ENCODE measurements at regions not wholly inside any gene's neighbourhood (a gene's known extent, or its start where the extent isn't known, plus 50 kb on each side); places are given as distances from the start of the nearest gene placed in this dataset.

GRCh38 chr6:21447987-21448386 is 145.6 kb upstream of the SOX4 start:
- ATAC-seq (ENCODE audit: insufficient read depth, low FRiP score) = no peak
- H3K27me3 ChIP-seq (ENCODE audit: control insufficient read depth in 3 of 3, insufficient read depth in 3 of 3, low read length in 2 of 3) = no peaks in the 10 kb centered on the region
- WGBS, 2 donors = 87 to 93% methylated on average over 5 of the region's 5 CpGs
- no peak for DNase-seq
- no peak overlapping the region for H3K27ac ChIP-seq (ENCODE audit: low read depth in 1 of 2, low read length in 1 of 2)
- no peaks in the 10 kb centered on the region for H3K36me3 ChIP-seq (ENCODE audit: control insufficient read depth in 4 of 4, insufficient read depth in 4 of 4, low read length in 4 of 4)
- H3K4me1 ChIP-seq (ENCODE audit: control insufficient read depth in 5 of 5, insufficient read depth in 5 of 5, low read length in 5 of 5) = peaks cover 0 to 11% (median 0%) of the 10 kb centered on the region in 5 donors
- H3K9ac ChIP-seq (ENCODE audit: insufficient read depth in 1 of 2, low read length in 2 of 2) = no peak overlapping the region
- TF ChIP-seq CTCF (IDR thresholded peaks at IDR 0.05; ENCODE audit: control extremely low read depth, extremely low read depth) = no peak
- H3K4me3 ChIP-seq = no peak overlapping the region
- H3K9me3 ChIP-seq (ENCODE audit: control insufficient read depth in 4 of 4, insufficient read depth in 3 of 4, low read length in 3 of 4) = no peaks in the 10 kb centered on the region

- Histone ChIP-seq H3K27me3 (ENCODE audit: control insufficient read depth in 3 of 3, insufficient read depth in 3 of 3, low read length in 2 of 3) (no peaks in the 10 kb centered on the region), H3K9ac (ENCODE audit: insufficient read depth in 1 of 2, low read length in 2 of 2) (no peak overlapping the region), H3K9me3 (ENCODE audit: control insufficient read depth in 4 of 4, insufficient read depth in 3 of 4, low read length in 3 of 4) (no peaks in the 10 kb centered on the region), H3K27ac (ENCODE audit: low read depth in 1 of 2, low read length in 1 of 2) (no peak overlapping the region), H3K4me3 (no peak overlapping the region), H3K4me1 (ENCODE audit: control insufficient read depth in 5 of 5, insufficient read depth in 5 of 5, low read length in 5 of 5) (peaks cover 0 to 11% (median 0%) of the 10 kb centered on the region in 5 donors), H3K36me3 (ENCODE audit: control insufficient read depth in 4 of 4, insufficient read depth in 4 of 4, low read length in 4 of 4) (no peaks in the 10 kb centered on the region)
- TF ChIP-seq CTCF (IDR thresholded peaks at IDR 0.05; ENCODE audit: control extremely low read depth, extremely low read depth) = no peak
- 31 to 93% methylated on average over 1 of the region's 1 CpG for WGBS, 2 donors
- ATAC-seq (ENCODE audit: insufficient read depth, low FRiP score) (no peak), DNase-seq (no peak)
These were observed 145.0 kb upstream of the SOX4 start for GRCh38 chr6:21448485-21449109.

GRCh38 chr6:21450149-21450548 is 143.4 kb upstream of the SOX4 start:
- no peak for ATAC-seq (ENCODE audit: insufficient read depth, low FRiP score)
- DNase-seq = no peak
- 94 to 95% methylated on average over 4 of the region's 4 CpGs for WGBS, 2 donors
- Histone ChIP-seq H3K9me3 (ENCODE audit: control insufficient read depth in 4 of 4, insufficient read depth in 3 of 4, low read length in 3 of 4) (no peaks in the 10 kb centered on the region), H3K27me3 (ENCODE audit: control insufficient read depth in 3 of 3, insufficient read depth in 3 of 3, low read length in 2 of 3) (no peaks in the 10 kb centered on the region), H3K9ac (ENCODE audit: insufficient read depth in 1 of 2, low read length in 2 of 2) (no peak overlapping the region), H3K36me3 (ENCODE audit: control insufficient read depth in 4 of 4, insufficient read depth in 4 of 4, low read length in 4 of 4) (no peaks in the 10 kb centered on the region), H3K4me1 (ENCODE audit: control insufficient read depth in 5 of 5, insufficient read depth in 5 of 5, low read length in 5 of 5) (peaks cover 0 to 11% (median 0%) of the 10 kb centered on the region in 5 donors), H3K27ac (ENCODE audit: low read depth in 1 of 2, low read length in 1 of 2) (no peak overlapping the region), H3K4me3 (no peak overlapping the region)
- no peak for TF ChIP-seq CTCF (IDR thresholded peaks at IDR 0.05; ENCODE audit: control extremely low read depth, extremely low read depth)

- no peak for TF ChIP-seq CTCF (IDR thresholded peaks at IDR 0.05; ENCODE audit: control extremely low read depth, extremely low read depth)
These were observed 142.9 kb upstream of the SOX4 start for GRCh38 chr6:21450628-21451027.

More at GRCh38 chr6:21450628-21451027, 142.9 kb upstream of the SOX4 start:
- Histone ChIP-seq H3K4me1 (ENCODE audit: control insufficient read depth in 5 of 5, insufficient read depth in 5 of 5, low read length in 5 of 5) (peaks cover 0 to 15% (median 0%) of the 10 kb centered on the region in 5 donors), H3K36me3 (ENCODE audit: control insufficient read depth in 4 of 4, insufficient read depth in 4 of 4, low read length in 4 of 4) (no peaks in the 10 kb centered on the region), H3K4me3 (no peak overlapping the region), H3K27ac (ENCODE audit: low read depth in 1 of 2, low read length in 1 of 2) (no peak overlapping the region), H3K9me3 (ENCODE audit: control insufficient read depth in 4 of 4, insufficient read depth in 3 of 4, low read length in 3 of 4) (no peaks in the 10 kb centered on the region), H3K9ac (ENCODE audit: insufficient read depth in 1 of 2, low read length in 2 of 2) (no peak overlapping the region), H3K27me3 (ENCODE audit: control insufficient read depth in 3 of 3, insufficient read depth in 3 of 3, low read length in 2 of 3) (no peaks in the 10 kb centered on the region)
- ATAC-seq (ENCODE audit: insufficient read depth, low FRiP score) (no peak), DNase-seq (no peak)
- WGBS, 2 donors = 86% methylated on average over 3 of the region's 3 CpGs

Data from lung (tissue), 11 donors.